PC-3 (cell line): ENCODE measurements at regions not wholly inside any gene's neighbourhood (a gene's known extent, or its start where the extent isn't known, plus 50 kb on each side); places are given as distances from the start of the nearest gene placed in this dataset.

ENCODE experiments used
- EZH2 ChIP-seq: fragments of 300-600 bp; sonication (generic); IDR thresholded peaks from one replicate; pipeline ENCODE4 v1.6.1; 2017; ENCODE audit warnings: antibody characterized with exemption, mild to moderate bottlenecking, low read length; ENCODE audit not compliant: unreplicated experiment
- EZH2phosphoT487 ChIP-seq: fragments of 300-600 bp; sonication (generic); IDR thresholded peaks from 2 replicates; pipeline ENCODE4 v1.6.1; 2018; ENCODE audit warnings: mild to moderate bottlenecking, antibody characterized with exemption, low read length, borderline replicate concordance
- TF ChIP-seq, protein P1 (sequence below): fragments of 300-600 bp; sonication (generic); conservative IDR thresholded peaks from 2 replicates; pipeline ENCODE4 v1.5.1; 2017; ENCODE audit warnings: antibody characterized with exemption, low read depth, mild to moderate bottlenecking, low read length

DNA sequence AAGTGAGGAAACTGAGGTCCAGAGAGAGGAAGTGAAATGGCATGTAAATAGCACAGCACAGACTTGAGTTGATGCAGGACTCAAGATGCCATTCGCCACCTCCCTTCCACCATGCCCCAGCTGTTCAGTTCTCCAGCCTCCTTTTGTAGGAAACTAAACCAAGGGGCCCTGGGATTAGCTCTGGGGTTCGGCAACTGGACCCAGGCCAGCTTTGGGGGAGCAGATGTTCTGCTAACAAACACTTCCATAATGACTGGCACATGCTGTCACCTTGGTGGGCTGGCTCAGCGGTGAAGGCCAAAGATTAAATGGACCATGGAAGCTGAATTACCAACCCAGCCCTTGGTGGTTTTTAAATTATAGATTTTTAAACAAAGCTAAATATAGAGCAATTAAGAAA, 77.0 kb downstream of the IRX6 start:
- TF ChIP-seq EZH2: no peak
- TF ChIP-seq, protein P1, sequence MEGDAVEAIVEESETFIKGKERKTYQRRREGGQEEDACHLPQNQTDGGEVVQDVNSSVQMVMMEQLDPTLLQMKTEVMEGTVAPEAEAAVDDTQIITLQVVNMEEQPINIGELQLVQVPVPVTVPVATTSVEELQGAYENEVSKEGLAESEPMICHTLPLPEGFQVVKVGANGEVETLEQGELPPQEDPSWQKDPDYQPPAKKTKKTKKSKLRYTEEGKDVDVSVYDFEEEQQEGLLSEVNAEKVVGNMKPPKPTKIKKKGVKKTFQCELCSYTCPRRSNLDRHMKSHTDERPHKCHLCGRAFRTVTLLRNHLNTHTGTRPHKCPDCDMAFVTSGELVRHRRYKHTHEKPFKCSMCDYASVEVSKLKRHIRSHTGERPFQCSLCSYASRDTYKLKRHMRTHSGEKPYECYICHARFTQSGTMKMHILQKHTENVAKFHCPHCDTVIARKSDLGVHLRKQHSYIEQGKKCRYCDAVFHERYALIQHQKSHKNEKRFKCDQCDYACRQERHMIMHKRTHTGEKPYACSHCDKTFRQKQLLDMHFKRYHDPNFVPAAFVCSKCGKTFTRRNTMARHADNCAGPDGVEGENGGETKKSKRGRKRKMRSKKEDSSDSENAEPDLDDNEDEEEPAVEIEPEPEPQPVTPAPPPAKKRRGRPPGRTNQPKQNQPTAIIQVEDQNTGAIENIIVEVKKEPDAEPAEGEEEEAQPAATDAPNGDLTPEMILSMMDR: no peak
- no peak for TF ChIP-seq EZH2phosphoT487
